ENCODE measurements at regions not wholly inside any gene's neighbourhood (a gene's known extent, or its start where the extent isn't known, plus 50 kb on each side); places are given as distances from the start of the nearest gene placed in this dataset.

DNA sequence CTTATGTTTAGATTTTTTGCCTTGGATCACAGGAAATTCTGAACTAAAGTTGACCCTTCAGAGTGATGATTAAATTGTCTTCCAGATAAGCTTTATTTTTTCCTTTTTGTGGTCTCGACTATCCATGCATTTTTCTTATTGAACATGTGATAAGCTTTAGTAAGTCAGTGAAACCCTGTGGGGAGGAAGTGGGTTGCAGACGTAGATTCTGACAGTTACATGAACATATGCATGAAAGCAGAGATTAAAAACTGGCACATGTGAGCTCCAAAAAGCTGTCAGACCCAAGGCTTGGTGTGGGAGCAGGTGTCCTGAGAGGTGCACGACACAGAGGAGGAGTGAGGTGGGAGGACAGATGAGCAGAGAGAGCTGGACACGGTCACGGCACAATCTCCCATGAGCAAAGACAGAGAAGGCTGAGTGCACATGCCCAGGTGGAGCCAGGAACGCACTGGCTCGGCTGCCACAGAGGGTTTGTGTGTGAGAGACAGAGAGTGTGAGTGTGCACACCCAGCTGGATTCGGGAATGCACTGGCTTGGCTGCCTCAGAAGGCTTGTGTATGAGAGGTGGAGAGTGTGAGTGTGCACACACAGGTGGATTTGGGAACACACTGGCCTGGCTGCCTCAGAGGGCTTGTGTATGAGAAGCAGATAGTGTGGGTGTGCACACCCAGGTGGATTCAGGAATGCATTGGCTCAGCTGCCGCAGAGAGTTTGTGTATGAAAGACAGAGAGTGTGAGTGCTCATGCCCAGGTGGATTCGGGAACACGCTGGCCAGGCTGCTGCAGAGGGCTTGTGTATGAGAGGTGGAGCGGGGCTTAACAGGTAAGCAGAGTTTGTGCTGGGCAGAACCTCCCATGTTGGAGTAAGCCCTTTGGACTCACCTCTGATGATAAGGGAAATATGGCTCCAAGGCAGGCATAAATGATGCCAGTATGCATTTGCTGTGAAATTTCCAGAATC is 849.1 kb upstream of the SALL3 start:
- no peak for DNase-seq (ENCODE audit: low spot score)
- no peak overlapping the region for H3K4me3 ChIP-seq
- no peak overlapping the region for H3K27ac ChIP-seq
- TF ChIP-seq, protein P1, sequence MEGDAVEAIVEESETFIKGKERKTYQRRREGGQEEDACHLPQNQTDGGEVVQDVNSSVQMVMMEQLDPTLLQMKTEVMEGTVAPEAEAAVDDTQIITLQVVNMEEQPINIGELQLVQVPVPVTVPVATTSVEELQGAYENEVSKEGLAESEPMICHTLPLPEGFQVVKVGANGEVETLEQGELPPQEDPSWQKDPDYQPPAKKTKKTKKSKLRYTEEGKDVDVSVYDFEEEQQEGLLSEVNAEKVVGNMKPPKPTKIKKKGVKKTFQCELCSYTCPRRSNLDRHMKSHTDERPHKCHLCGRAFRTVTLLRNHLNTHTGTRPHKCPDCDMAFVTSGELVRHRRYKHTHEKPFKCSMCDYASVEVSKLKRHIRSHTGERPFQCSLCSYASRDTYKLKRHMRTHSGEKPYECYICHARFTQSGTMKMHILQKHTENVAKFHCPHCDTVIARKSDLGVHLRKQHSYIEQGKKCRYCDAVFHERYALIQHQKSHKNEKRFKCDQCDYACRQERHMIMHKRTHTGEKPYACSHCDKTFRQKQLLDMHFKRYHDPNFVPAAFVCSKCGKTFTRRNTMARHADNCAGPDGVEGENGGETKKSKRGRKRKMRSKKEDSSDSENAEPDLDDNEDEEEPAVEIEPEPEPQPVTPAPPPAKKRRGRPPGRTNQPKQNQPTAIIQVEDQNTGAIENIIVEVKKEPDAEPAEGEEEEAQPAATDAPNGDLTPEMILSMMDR (IDR thresholded peaks at IDR 0.05) = no peak

DNA sequence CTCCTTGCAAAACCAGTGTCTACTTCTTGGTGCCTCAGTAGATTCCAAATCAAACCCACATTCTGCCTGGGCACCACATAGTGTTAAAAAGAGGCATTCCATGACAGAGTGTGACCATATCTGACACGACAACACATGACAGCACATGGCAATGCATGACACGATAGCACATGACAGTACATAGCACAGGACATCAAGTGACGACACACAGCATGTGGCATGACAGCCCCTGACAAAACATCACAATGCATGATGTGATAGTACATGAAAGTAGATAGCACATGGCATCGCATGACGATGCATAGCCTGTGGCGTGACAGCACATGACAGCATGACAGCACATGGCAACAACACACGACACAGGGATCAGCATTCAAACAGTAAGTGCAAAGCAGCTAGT is 845.9 kb upstream of the SALL3 start:
- TF ChIP-seq, protein P1 (IDR thresholded peaks at IDR 0.05) = no peak
- no peak overlapping the region for H3K4me3 ChIP-seq
- no peak overlapping the region for H3K27ac ChIP-seq
- no peak for DNase-seq (ENCODE audit: low spot score)

DNA sequence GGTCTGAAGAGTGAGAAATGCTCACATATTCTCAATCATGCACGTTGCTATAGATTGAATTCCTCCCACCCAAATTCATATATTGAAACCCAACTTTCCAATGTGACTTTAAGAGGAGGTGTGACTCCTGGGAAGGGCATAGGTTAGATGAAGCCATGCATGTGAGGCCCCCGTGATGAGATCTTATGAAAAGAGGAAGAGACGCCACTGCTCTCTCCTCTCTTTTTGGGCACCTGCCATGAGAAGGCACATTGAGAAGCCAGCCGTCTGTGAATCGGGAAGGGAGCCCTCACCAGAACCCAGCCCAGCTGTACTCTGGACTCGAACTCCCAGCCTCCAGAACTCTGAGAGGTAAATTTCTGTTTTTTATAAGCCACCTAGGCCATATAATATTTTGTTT is 842.6 kb upstream of the SALL3 start:
- Histone ChIP-seq H3K27ac (no peak overlapping the region), H3K4me3 (no peak overlapping the region)
- TF ChIP-seq, protein P1 (IDR thresholded peaks at IDR 0.05) = no peak
- no peak for DNase-seq (ENCODE audit: low spot score)

DNA sequence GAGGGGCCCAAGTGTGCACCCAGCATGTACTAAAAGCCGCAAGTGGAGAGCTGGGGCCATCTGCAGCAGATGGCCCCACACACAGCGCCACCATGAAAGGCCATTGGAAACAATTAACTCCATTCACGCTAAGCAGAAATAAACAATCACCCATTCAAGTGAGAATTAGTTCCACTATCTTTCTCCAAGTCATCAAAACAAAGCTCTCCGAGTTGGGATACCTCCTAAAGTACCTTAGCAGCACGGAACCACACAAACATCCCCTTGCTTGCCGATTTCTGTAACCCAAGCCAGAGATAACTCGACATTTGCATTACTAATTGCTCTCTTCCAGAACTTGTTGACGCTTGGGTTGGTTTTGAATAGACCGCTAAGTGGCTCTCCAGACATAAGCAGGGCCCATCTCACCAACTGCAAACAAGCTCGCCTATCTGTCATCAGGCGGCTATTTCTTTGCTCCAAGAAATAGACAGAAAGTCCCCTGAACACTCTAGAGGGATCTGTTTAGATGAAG is 840.6 kb upstream of the SALL3 start:
- Histone ChIP-seq H3K27ac (no peak overlapping the region), H3K4me3 (no peak overlapping the region)
- no peak for DNase-seq (ENCODE audit: low spot score)
- TF ChIP-seq, protein P1 (IDR thresholded peaks at IDR 0.05) = no peak

DNA sequence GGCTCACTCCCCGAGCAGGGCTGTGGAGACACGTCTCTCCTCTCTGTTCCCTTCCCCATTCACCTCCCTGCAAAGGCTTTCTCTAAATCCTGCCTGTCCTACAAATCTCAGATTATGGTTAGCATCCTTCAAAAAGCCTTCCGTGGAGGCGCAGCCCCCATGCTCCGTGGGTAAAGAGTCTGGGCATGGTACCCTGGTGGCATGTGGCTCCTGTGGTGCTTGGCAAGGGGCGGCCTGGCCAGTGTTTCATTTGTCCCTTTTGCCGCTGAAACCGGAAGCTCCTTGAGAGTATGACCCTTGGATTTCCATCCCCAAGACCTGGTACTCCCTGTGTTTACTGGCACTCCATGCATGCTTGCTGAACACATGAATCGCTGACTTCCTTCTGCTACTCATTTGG is 839.3 kb upstream of the SALL3 start:
- Histone ChIP-seq H3K27ac (no peak overlapping the region), H3K4me3 (no peak overlapping the region)
- DNase-seq (ENCODE audit: low spot score) = no peak
- TF ChIP-seq, protein P1 (IDR thresholded peaks at IDR 0.05) = no peak

DNA sequence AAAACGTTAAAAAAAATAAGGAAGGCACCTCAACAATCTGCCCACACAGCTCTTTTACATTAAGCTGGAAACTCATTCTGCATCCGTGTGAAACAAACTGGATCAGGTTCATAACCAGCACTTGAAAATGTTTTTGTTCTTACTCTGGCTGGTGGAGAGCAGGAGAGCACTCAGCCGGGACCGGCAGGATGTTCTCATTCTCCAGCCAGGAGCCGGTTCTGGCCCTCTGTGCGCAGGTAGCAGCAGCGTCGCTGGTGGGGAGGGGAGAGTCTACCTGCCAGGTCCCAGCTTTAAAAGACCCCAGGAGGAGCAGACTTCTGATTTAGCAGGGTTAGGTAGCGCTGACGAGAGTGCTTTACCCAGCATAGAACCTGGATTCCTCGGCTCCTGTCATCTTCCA is 834.9 kb upstream of the SALL3 start:
- no peak for DNase-seq (ENCODE audit: low spot score)
- TF ChIP-seq, protein P1 (IDR thresholded peaks at IDR 0.05) = no peak
- H3K27ac ChIP-seq = no peak overlapping the region

DNA sequence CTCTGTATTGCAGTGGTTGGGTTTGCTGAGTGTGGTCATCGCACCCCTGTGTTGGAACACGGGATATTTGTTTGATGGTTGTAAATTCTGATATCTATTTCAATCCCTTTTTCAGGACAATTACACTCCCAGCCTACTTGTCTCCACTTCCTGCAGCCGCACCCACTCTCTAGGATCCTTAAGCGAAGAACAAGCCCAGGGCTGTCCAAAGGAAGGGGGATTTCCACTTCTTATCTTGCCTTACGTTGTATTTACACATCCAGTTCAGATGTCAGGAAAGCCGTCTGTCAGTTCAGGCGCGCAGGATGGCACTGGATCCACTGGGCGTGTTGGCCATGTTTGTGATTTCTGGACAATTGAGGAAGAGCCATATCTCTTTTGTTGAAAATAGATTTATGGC is 834.5 kb upstream of the SALL3 start:
- H3K4me3 ChIP-seq = no peak overlapping the region
- no peak for DNase-seq (ENCODE audit: low spot score)
- TF ChIP-seq, protein P1 (IDR thresholded peaks at IDR 0.05) = no peak
- H3K27ac ChIP-seq = no peak overlapping the region

More for the DNA sequence above, 834.9 kb upstream of the SALL3 start:
- no peak overlapping the region for H3K4me3 ChIP-seq

Data from coronary artery (tissue), 2 donors.